H1 (cell line): ENCODE measurements at regions not wholly inside any gene's neighbourhood (a gene's known extent, or its start where the extent isn't known, plus 50 kb on each side); places are given as distances from the start of the nearest gene placed in this dataset.
A peak's percentile ranks its signal among the peaks of the same experiment; 100 is the strongest.

Experiments used
- CTCF ChIA-PET: fragments of 300-600 bp; sonication (Branson Sonifier 250); formaldehyde crosslinking; loops from one replicate; lab custom pipeline; 2021; ENCODE audit not compliant: partially characterized antibody; lab: Charles Lee
- POLR2A ChIA-PET: fragments of 300-600 bp; sonication (Branson Sonifier 250); formaldehyde crosslinking; loops from one replicate; lab custom pipeline; 2021; ENCODE audit warnings: inconsistent platforms; ENCODE audit not compliant: partially characterized antibody; lab: Charles Lee
- DNase-seq, 2 experiments: peaks; one replicate each; pipeline versions ENCODE4 v3.0.0 to v3.0.0-alpha.2; 2010 to 2022; ENCODE audit warnings: low spot score in 2 of 2, low read depth in 1 of 2, mixed read lengths in 1 of 2
- FAIRE-seq: peaks from 2 replicates; lab custom pipeline; 2011; peaks lifted over from hg19 to GRCh38; lab: Jason Lieb, UNC
- H2AFZ ChIP-seq: 2 replicates; pipeline ENCODE4 v1.8.1; 2012; ENCODE audit warnings: low read length, inconsistent platforms
- H2AK5ac ChIP-seq: 2 replicates; pipeline ENCODE4 v1.6.1; 2013; ENCODE audit warnings: low read depth, low read length
- H2BK120ac ChIP-seq: replicated peaks from 2 replicates; pipeline ENCODE3; 2013; ENCODE audit warnings: low read depth, low read length, inconsistent platforms
- H2BK12ac ChIP-seq: 2 replicates; pipeline ENCODE4 v1.6.1; 2013; ENCODE audit warnings: low read depth, low read length
- H2BK15ac ChIP-seq: 2 replicates; pipeline ENCODE4 v1.6.1; 2013; ENCODE audit warnings: low read length
- H2BK20ac ChIP-seq: 2 replicates; pipeline ENCODE4 v1.6.1; 2013; ENCODE audit warnings: low read length
- H2BK5ac ChIP-seq: 2 replicates; pipeline ENCODE4 v1.6.1; 2013; ENCODE audit warnings: low read depth, low read length
- H3K14ac ChIP-seq: 2 replicates; pipeline ENCODE4 v1.6.1; 2013; ENCODE audit warnings: inconsistent platforms; ENCODE audit not compliant: insufficient read length
- H3K18ac ChIP-seq: 2 replicates; pipeline ENCODE4 v1.6.1; 2013; ENCODE audit warnings: low read length; ENCODE audit errors: extremely low read depth
- H3K23ac ChIP-seq: 2 replicates; pipeline ENCODE4 v1.6.1; 2013; ENCODE audit warnings: inconsistent platforms; ENCODE audit not compliant: insufficient read length
- H3K23me2 ChIP-seq: 2 replicates; pipeline ENCODE4 v1.6.1; 2013; ENCODE audit warnings: low read depth, low read length
- H3K27ac ChIP-seq: 2 replicates; pipeline ENCODE4 v1.6.1; 2011; ENCODE audit warnings: low read depth, low read length, inconsistent platforms
- H3K27me3 ChIP-seq, 4 experiments: replicated peaks in 1 of 4; 1 replicate in 1 of 4; 2 replicates in 3 of 4; pipeline versions ENCODE4 v1.6.1 to v1.8.1; 2011 to 2013; ENCODE audit warnings: low read length in 3 of 4, mild to moderate bottlenecking in 3 of 4, inconsistent platforms in 2 of 4, mixed read lengths in 2 of 4, moderate library complexity in 1 of 4; ENCODE audit not compliant: control insufficient read depth in 3 of 4, insufficient read depth in 3 of 4; ENCODE audit errors: extremely low read depth in 1 of 4
- H3K36me3 ChIP-seq, 4 experiments: 2 replicates each; pipeline versions ENCODE4 v1.6.1 to v1.8.1; 2011 to 2013; ENCODE audit warnings: mild to moderate bottlenecking in 4 of 4, low read length in 3 of 4, moderate library complexity in 2 of 4, control low read depth in 1 of 4, inconsistent platforms in 1 of 4; ENCODE audit not compliant: insufficient read depth in 4 of 4, control insufficient read depth in 2 of 4
- H3K4ac ChIP-seq: replicated peaks from 2 replicates; pipeline ENCODE3; 2013; ENCODE audit warnings: low read length, low read depth, mixed read lengths, inconsistent platforms; ENCODE audit not compliant: insufficient read length
- H3K4me1 ChIP-seq, 4 experiments: replicated peaks in 1 of 4; 1 replicate in 1 of 4; 2 replicates in 3 of 4; pipeline versions ENCODE4 v1.6.1 to v1.8.1; 2011 to 2013; ENCODE audit warnings: low read length in 3 of 4, inconsistent platforms in 2 of 4, mixed read lengths in 1 of 4; ENCODE audit not compliant: insufficient read depth in 4 of 4, control insufficient read depth in 3 of 4
- H3K4me2 ChIP-seq, 2 experiments: 2 replicates each; pipeline versions ENCODE4 v1.6.1 to v1.8.1; 2011 to 2013; ENCODE audit warnings: low read depth in 2 of 2, low read length in 2 of 2, control low read depth in 1 of 2, inconsistent platforms in 1 of 2, mild to moderate bottlenecking in 1 of 2; ENCODE audit not compliant: insufficient read depth in 1 of 2
- H3K4me3 ChIP-seq, 4 experiments: fragments of 200-600, 300-600 bp in 1 of 4; sonication (generic), shearing (Covaris generic), sonication (Bioruptor Twin) in 1 of 4; 2 replicates each; pipeline versions ENCODE4 v1.5.1 to v1.8.1; 2011 to 2016; ENCODE audit warnings: low read length in 4 of 4, low read depth in 3 of 4, control low read depth in 2 of 4, inconsistent platforms in 2 of 4, mild to moderate bottlenecking in 2 of 4, mixed read lengths in 1 of 4, moderate library complexity in 1 of 4; ENCODE audit not compliant: insufficient read depth in 2 of 4; ENCODE audit errors: extremely low read depth in 1 of 4
- H3K56ac ChIP-seq: replicated peaks from 2 replicates; pipeline ENCODE3; 2013; ENCODE audit warnings: low read depth, mild to moderate bottlenecking, mixed read lengths, low read length, inconsistent platforms; ENCODE audit not compliant: insufficient read length
- H3K79me1 ChIP-seq: 2 replicates; pipeline ENCODE4 v1.6.1; 2013; ENCODE audit warnings: low read depth, low read length, control low read depth
- H3K79me2 ChIP-seq, 2 experiments: 2 replicates each; pipeline versions ENCODE4 v1.6.1 to v1.8.1; 2012 to 2013; ENCODE audit warnings: low read length in 2 of 2, mild to moderate bottlenecking in 2 of 2, inconsistent platforms in 1 of 2; ENCODE audit not compliant: insufficient read depth in 2 of 2, control insufficient read depth in 1 of 2
- H3K9ac ChIP-seq, 4 experiments: replicated peaks in 1 of 4; 1 replicate in 1 of 4; 2 replicates in 3 of 4; pipeline versions ENCODE4 v1.6.1 to v1.8.1; 2011 to 2013; ENCODE audit warnings: low read depth in 3 of 4, low read length in 3 of 4, control low read depth in 2 of 4, mild to moderate bottlenecking in 2 of 4, moderate library complexity in 2 of 4, inconsistent platforms in 1 of 4; ENCODE audit errors: extremely low read depth in 1 of 4
- H3K9me3 ChIP-seq, 2 experiments: 2 replicates each; pipeline versions ENCODE4 v1.6.1 to v1.8.1; 2012 to 2013; ENCODE audit warnings: mild to moderate bottlenecking in 2 of 2, moderate library complexity in 2 of 2, control low read depth in 1 of 2, inconsistent platforms in 1 of 2, low read depth in 1 of 2, low read length in 1 of 2, mixed read lengths in 1 of 2; ENCODE audit not compliant: insufficient read depth in 2 of 2
- H4K20me1 ChIP-seq, 2 experiments: replicated peaks in 1 of 2; 2 replicates each; pipeline versions ENCODE3 to v1.8.1; 2011 to 2013; ENCODE audit warnings: inconsistent platforms in 2 of 2, low read length in 2 of 2, mild to moderate bottlenecking in 1 of 2; ENCODE audit not compliant: insufficient read depth in 2 of 2, control insufficient read depth in 1 of 2
- H4K5ac ChIP-seq: 2 replicates; pipeline ENCODE4 v1.6.1; 2013; ENCODE audit warnings: low read length, low read depth, mixed read lengths, inconsistent platforms; ENCODE audit not compliant: insufficient read length
- H4K8ac ChIP-seq: 2 replicates; pipeline ENCODE4 v1.8.0; 2013; ENCODE audit warnings: mild to moderate bottlenecking, moderate library complexity, low read length, inconsistent platforms; ENCODE audit not compliant: insufficient read depth; ENCODE audit errors: extremely low read depth
- H4K91ac ChIP-seq: replicated peaks from 2 replicates; pipeline ENCODE3; 2013; ENCODE audit warnings: low read length, mixed read lengths, inconsistent platforms; ENCODE audit not compliant: insufficient read length
- CBX8 ChIP-seq: fragments of 300-800, 300-1000 bp; sonication (generic); IDR thresholded peaks from 2 replicates; pipeline ENCODE4 v1.7.1; 2016; ENCODE audit warnings: low read depth, low read length, borderline replicate concordance
- CHD2 ChIP-seq: IDR thresholded peaks from 2 replicates; pipeline ENCODE4 v1.6.1; 2012; ENCODE audit warnings: low read length, improper control_type of control experiment
- FOSL1 ChIP-seq: IDR thresholded peaks from 2 replicates; pipeline ENCODE4 v1.6.1; 2011; ENCODE audit warnings: mild to moderate bottlenecking, low read depth, low read length, moderate library complexity; ENCODE audit not compliant: insufficient read depth
- JUND ChIP-seq: IDR thresholded peaks from 2 replicates; pipeline ENCODE4 v1.6.1; 2011; ENCODE audit warnings: mild to moderate bottlenecking, improper control_type of control experiment, low read length
- RFX5 ChIP-seq: IDR thresholded peaks from 2 replicates; pipeline ENCODE4 v1.6.1; 2011; ENCODE audit warnings: low read depth, low read length, improper control_type of control experiment, borderline replicate concordance
- SIRT6 ChIP-seq: IDR thresholded peaks from one replicate; pipeline ENCODE4 v1.7.1; 2012; ENCODE audit warnings: low read length, inconsistent platforms
- SP2 ChIP-seq: IDR thresholded peaks from 2 replicates; pipeline ENCODE4 v1.6.1; 2012; ENCODE audit warnings: mild to moderate bottlenecking, low read length, inconsistent platforms
- USF2 ChIP-seq: IDR thresholded peaks from 2 replicates; pipeline ENCODE4 v1.6.1; 2011; ENCODE audit warnings: low read length, improper control_type of control experiment
- WGBS, 2 experiments: shearing (Covaris generic) in 1 of 2; methylation state at CpG; one replicate each; pipeline versions ENCODE4 v1.1.6 to v1.1.7; 2013 to 2015; ENCODE audit warnings: low lambda C conversion rate in 2 of 2, mixed read lengths in 2 of 2, inconsistent platforms in 1 of 2, low coverage in 1 of 2, missing lambda C conversion rate in 1 of 2; ENCODE audit not compliant: insufficient replicate concordance in 2 of 2, insufficient coverage in 1 of 2, insufficient read length in 1 of 2; ENCODE audit errors: extremely low coverage in 1 of 2, missing lambda C conversion rate in 1 of 2; 5-methylcytosine and 5-hydroxymethylcytosine counted together

GRCh38 chr6:26205161-26205624 lies 118.0 kb downstream of the HFE start:
- Histone ChIP-seq H3K4me2 (peak overlapping the region; percentile 85 to 93), H3K18ac (no peak overlapping the region), H2BK120ac (no peak overlapping the region), H3K23ac (no peak overlapping the region), H3K79me1 (no peaks in the 10 kb centered on the region), H3K27me3 (no peaks in the 10 kb centered on the region), H4K8ac (no peak overlapping the region), H4K5ac (peak overlapping the region; percentile 16), H3K36me3 (no peaks in the 10 kb centered on the region), H3K9me3 (no peaks in the 10 kb centered on the region), H2BK15ac (no peak overlapping the region), H2BK20ac (no peak overlapping the region), H2BK5ac (peak overlapping the region; percentile 86), H3K27ac (peak overlapping the region; percentile 96), H4K20me1 (peaks cover 2 to 3% of the 10 kb centered on the region in 2 experiments), H3K23me2 (peaks cover 4% of the 10 kb centered on the region), H3K9ac (peak overlapping the region; percentile 87 to 99 (median 94)), H2BK12ac (no peak overlapping the region; the same call in 1 of the 2 replicates), H3K79me2 (peaks cover 0 to 7% of the 10 kb centered on the region in 2 experiments; a peak in 1 of 4 replicates), H3K14ac (no peak overlapping the region), H2AK5ac (no peak overlapping the region; the same call in 1 of the 2 replicates), H3K56ac (peak overlapping the region; percentile 84), H3K4me1 (peaks cover 0 to 15% (median 5%) of the 10 kb centered on the region in 4 experiments; a peak in 6 of 7 replicates), H2AFZ (no peak overlapping the region), H4K91ac (no peak overlapping the region), H3K4me3 (peak overlapping the region; percentile 64 to 94 (median 82)), H3K4ac (no peak overlapping the region)
- no peak for DNase-seq
- ChIA-PET CTCF (interaction anchor here (0.6 to 1.2 kb wide), 3 partner anchors 10 to 1407 kb away, joined by 3 to 6 read pairs (median 4); a partner anchor contains a TSS), POLR2A (interaction anchor here (0.6 to 40.4 kb wide), 36 partner anchors 14 to 1688 kb away, joined by 3 to 2731 read pairs (median 6); a partner anchor contains a TSS)
- peak; percentile 28 for FAIRE-seq
- WGBS, 2 experiments, result 2% methylated on average over 18 of the region's 18 CpGs; no CpG with 5 or more reads in 1 of the 2 experiments
- TF ChIP-seq RFX5, result no peak
- TF ChIP-seq JUND, result no peak
- no peak for TF ChIP-seq FOSL1
- TF ChIP-seq CBX8, result no peak
- no peak for TF ChIP-seq SP2
- TF ChIP-seq SIRT6, result peak; percentile 66
- peak; percentile 3; the same call in 1 of the 2 replicates for TF ChIP-seq CHD2
- TF ChIP-seq USF2, result peak; percentile 11
